Stimulated activated CD4-positive, alpha-beta T cell treated with anti-CD3 and anti-CD28 coated beads, Interleukin-15, amount 100 ng/mL, for 1 hour (primary cell): ENCODE measurements at regions not wholly inside any gene's neighbourhood (a gene's known extent, or its start where the extent isn't known, plus 50 kb on each side); places are given as distances from the start of the nearest gene placed in this dataset.
"Not testable (repeated sequence)": the region's sequence is repeated elsewhere in the genome, so short reads cannot be mapped to it uniquely, and the experiment has no call there.

ENCODE experiments used
- DNase-seq, 2 donors: peaks; one replicate each; pipeline ENCODE4 v3.0.0-alpha.2; 2020; ENCODE audit warnings: low read depth in 1 of 2, low spot score in 1 of 2

DNA sequence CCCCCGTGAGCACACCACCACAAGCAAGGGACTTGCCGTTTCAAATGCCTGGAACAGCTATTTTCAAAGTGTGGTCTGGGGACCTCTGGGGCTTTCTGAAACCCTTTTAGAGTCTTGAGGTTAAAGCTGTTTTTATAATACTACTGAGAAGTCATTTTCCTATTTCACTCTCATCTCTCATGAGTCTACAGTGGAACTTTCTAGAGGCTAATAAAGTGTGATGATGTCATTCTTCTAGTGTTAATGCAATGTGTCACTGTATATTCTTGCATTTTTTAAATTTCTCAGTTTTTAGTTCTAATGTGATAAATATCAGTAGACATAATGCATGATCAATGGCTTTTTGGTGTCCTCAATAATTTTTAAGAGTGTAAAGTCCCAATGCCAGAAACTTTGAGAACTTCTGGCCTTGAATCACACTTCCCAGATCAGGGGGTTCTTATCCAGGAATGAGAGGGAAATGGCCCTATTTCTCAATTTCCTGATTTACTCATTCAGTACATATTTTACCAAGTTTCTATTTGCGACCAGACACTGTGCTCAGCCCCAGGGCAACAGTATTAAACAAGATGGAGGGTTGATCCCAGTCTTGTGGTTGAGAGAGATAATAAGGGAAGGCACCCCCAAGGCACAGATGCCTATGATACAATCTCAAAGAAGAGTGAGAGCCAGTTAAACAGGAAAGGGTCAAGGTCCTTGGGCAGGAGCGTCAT is 444.0 kb downstream of the HS3ST3B1 start:
- no peak for DNase-seq

DNA sequence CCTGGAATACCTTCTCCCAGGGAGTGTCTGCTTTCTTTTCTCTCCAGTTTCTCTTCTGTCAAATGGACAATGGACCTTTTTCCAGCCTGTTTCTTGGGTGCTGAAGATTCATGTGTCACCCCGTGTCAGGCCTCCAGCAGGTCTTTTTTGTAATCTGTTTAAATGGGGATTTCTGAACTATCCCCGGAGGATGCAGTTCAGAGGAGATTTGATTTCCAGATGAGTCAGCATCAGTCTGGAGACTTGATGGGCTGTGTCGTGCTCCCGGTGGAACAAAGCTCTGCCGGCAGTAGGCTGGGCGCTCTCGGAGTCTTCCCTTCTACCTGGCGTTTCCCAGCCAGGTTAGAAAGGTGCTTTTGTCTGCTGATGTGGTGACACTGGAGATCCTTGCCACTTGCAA is 440.6 kb downstream of the HS3ST3B1 start:
- DNase-seq = no peak

DNA sequence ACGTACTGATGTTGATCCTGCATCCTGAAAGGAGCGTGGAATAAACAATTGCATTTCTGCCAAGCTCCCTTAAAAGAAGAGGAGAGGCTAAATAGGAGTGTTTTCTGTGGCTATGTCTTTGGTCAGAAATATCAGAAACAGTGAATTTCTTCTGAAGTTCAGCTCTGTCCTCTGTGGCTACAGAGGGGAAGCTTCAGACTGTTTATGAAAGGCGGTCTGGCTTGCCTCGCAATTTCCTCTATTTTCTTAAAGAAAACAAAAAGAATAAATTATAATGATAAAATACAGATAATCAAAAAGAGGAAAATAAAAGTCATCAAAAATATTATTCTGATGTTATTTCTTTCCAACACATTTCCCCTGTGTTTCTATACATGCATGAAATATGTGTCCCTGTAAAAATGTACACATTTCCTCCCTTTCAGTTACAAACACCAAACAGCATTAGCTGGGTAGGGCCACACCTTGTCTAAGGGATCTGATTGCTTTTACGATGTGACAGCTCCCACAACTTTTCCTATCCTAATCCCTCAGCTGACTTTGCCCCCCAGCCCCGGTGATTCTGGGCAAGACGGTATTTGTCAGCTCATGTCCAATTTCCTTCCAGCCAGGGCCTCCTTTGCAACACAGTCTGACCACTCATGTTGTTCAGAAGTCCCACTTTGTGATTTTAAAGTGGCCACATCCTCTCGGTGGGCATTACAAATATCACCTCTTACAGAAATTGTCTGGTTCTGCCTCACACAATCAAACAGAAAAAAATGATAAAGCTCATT is 439.0 kb downstream of the HS3ST3B1 start:
- DNase-seq = no peak

DNA sequence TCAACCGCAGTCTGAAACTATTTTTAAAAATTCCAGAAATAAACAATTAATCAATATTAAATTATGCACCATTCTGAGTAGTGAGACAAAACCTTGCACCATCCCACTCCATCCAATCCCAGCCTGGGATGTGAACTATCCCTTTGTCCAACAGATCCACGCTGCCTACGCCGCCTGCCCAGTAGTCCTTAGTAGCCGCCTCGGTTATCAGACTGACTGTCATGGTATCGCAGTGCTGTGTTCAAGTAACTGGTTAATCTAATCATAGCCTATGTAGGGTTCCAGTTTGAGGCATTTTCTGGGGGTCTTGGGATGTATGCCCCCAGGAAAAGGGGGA is 437.7 kb downstream of the HS3ST3B1 start:
- DNase-seq = no peak

DNA sequence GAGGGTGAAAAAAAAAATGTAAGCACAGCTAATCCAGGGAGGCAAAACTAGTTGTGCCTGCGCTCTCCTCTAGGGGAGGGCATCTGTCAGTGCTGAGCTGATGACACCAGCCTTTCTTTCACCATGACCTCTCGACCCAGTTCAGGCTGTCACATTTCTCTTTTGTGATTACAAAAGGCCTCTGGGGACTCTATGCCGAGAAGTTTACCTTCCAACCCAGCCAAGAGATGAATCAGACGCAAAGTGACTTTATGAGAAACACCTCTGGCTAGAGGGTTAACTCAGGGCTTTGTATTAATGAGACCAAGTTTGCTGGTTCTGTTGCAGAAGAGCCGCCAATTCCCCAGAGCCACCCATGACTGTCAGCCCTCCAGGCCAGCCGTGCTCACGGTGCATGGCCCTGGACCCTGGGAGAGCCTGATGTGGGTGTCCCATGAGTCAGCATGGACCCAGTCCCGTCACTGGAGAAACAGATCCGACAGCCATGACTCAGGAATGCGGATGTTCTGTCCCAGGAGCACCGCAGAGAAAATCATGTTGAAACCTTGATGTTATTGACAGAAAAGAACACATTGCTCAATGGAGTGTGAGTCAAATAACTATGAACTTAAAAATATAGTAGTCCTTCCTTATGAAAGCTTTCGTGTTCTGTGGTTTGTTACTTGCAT is 437.2 kb downstream of the HS3ST3B1 start:
- DNase-seq = no peak

DNA sequence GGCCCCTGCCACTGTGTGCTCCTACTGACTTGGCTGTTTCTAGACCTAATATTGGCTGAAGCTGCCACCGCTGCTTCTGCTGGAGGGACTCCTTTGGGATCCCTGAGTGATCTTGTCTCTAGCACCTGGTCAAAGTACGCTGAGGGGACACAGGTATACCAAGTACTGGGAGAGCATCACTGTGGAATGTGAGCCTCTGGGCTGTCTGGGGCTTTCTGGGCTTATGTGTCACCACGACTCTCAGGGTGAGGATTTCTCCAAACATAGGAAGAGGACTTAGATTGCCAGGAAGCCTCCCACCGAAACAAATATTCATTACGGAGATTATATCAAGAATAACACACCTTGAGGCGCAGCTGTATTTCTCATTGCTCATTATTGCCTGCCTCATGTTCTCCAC is 435.8 kb downstream of the HS3ST3B1 start:
- no peak for DNase-seq

DNA sequence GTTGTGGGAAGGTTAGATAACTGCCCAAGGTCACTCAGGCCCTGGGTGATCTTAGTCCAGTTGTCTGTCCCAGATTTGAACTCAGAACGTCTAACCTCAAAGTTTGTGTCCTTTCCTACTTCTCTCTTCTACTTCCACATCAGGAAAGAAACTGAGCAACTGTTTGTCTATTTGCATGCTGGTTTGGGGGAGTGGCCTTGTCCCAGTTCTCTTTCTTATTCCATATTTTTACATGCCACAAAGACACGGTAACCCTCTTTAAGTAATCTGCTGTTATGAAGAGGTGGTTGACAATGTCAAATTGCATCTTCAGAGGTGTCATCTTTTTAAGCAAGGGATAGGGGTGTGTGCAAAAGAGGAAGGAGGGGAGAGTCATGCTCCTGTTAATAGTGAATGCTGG is 432.5 kb downstream of the HS3ST3B1 start:
- no peak for DNase-seq

DNA sequence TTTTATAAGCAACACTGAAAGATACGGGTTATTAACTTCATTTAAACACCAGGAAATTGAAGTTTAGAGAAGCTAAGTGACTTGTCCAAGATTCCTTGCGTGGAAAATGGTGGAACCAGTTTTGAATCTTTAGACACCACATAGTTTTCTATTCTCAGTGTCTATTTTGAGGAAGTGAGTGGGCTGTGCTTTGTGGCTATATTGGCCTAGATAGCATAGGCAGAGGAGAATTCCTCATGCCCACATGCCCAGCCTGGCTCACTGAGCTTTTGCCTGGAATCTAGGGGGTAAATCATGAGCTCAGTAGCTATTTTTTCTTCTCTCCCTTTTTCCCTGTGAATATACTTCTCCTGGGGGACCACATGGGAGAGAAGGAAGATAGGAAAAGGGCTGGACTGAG is 431.3 kb downstream of the HS3ST3B1 start:
- no peak for DNase-seq

DNA sequence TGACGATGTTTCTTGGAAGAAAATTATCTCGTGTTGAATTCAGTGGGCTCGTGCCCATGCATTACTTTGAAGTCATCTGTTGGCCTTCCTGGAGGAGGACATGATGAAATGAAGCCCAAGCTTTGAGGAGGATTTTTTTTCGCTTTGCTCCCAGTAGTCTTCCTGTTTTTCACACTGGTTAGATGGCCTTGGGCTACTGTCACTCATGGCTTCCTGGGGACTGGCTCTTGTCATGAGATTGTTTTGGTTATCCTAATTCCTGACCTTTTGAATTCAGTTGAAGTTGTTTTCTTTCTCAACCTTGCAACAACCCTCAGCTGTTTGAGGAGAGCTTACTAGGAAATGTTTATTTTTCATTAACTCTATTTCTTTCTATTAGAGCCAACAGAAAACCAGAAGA is 430.7 kb downstream of the HS3ST3B1 start:
- no peak for DNase-seq

DNA sequence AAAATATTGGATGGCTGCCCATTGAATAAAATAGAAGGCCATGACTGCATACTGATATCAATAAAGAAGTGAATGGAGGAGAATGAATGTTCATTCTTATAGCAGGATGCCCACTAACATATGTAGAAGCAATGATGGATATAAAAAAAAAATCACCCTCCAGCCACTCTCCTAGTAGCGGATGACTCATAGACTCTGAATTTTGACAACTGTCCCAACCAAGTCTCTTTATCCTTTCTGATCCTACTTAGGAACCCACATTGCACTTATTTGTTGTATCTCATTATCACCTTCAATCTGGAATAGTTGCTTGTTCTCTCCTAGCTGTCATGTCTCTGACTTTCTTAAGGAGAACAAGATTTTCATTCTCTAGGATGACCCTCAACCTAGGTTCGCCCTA is 429.9 kb downstream of the HS3ST3B1 start:
- DNase-seq = no peak

DNA sequence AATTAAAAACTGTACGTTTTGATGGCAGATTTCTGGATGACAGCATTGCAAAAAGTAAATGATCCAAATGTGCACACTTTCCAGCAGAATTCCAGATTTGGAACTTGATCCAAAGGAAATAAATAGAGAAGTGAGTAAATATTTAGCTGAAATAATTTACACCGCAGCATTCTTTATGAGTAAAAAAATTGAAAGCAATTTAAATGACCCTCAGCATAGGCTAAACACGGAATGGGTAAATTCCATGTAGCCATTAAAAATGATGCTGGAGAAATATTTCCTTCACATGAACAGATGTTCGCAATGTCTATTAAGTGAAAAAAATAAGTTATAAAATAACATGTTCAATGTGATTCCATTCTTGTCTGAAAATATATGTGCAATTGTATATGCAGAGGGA is 424.8 kb downstream of the HS3ST3B1 start:
- no peak for DNase-seq

DNA sequence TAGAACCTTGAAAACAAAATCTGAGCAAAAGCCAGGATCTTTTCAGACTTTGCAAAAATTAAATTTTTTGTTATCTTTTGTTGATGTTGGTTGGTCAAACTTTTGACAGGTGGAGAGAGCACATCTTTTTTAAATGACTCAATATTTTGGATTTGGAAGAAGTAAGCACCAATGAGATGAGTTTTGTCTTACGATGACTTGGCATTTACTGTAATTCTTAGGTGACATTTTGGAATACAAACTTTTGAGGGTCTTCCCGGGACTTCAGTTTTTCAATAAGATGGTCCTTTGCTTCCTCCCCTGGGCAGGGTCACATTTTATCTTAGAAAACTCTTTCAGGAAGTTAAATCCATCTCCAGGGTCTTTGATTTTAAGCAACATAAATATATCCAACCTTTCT is 423.9 kb downstream of the HS3ST3B1 start:
- DNase-seq = no peak

DNA sequence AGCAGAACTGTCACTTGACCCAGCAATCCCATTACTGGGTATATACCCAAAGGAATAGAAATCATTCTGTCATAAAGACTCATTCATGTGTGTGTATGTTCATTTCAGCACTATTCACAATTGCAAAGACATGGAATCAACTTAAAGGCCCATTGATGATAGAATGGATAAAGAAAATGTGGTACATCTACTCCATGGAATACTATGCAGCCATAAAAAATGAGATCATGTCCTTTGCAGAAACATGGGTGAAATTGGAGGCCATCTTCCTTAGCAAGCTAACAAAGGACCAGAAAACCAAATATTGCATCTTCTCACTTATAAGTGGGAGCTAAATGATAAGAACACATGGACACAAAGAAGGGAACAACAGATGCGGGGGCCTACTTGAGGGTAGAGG is 422.5 kb downstream of the HS3ST3B1 start:
- DNase-seq = not testable (repeated sequence)

DNA sequence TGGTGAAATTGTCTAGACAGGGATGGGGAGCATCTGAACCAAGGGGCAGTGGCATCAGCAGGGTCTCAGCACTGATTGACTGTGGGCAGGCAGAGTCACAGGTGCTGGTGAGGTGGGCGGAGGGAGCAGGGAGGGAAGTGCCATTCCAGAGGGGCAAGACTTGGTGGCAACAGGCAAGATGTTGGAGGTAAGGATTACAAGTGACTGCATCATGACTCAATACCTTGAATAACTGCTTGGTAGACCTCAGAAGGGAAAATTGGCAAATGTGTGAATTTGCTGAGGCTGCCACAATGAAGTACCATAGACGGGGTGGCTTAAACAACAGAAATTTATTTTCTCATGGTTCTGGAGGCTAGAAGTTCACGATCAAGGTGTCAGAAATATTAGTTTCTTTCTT is 419.1 kb downstream of the HS3ST3B1 start:
- no peak for DNase-seq

DNA sequence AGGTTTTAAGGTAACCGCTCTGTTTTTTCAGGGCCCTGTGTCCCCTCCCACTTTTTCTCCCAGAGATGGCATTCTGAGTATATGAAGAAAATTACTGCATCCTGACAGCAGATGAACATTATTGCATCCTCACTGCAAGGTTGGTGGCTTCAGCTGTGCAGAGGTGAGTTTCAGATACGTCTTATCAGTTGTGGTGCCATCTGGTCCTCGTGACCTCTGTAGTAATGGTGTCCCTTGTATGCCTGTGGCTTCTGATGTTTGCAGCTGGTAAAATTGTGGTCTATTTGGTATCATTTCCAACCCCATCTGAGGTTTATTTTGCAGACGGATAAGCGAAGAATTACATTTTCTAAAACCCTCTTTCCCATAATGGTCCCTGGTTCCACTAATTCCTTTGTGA is 417.0 kb downstream of the HS3ST3B1 start:
- DNase-seq = no peak

DNA sequence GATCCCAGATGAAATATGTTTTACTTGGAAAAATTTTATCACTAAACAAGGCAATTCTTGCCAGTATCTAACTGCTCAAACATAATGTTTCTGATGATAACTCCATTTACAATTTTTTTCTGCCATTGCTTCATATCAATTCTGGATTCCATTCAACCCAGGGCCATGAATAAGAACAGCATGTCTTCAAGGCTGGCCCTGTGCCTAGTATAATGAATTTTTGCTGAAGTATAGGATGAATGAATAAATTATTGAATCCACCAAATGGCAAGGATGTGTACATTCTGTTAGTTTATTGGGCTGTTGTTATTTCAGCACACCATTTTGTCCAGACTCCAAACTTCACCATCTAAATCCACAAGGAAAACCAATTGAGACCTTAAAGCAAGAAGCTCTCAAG is 414.7 kb downstream of the HS3ST3B1 start:
- no peak for DNase-seq

DNA sequence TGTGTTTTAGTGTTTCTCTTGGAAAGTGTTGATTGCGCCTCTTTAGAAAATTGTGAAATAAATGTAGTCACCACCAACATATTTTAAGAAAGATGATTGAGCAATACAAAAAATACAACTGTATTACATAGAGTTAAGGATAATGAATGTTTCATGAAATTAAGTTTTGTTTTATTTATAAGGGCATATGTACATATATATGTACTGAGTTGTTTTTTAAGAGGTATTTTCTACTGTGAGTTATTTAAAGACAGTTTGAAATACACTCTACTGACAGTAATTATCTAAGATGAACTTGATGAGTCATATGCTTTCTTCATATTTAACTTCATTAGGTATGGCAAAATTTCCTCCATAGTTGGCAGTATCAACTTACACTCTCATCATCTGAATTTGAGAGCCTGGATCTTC is 411.7 kb downstream of the HS3ST3B1 start:
- DNase-seq = no peak

DNA sequence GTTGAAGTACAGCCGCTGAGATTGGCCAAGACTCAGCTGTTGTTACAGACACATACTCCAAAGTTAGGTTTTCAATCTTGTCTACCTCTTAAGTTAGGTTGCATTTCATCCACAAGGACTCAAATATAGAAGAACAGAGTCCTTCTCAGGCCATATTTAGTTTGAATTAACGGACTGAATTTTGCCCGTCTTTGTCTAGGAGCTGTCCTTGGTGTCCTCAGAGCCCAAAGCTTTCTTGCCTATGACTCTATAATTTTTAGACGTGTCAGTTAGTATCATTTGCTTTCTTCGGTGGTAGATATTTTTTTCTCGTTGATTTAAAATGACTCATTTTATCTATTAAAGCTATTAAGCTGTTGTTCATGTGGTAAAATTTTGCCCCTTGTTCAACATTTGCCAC is 403.2 kb downstream of the HS3ST3B1 start:
- no peak for DNase-seq

DNA sequence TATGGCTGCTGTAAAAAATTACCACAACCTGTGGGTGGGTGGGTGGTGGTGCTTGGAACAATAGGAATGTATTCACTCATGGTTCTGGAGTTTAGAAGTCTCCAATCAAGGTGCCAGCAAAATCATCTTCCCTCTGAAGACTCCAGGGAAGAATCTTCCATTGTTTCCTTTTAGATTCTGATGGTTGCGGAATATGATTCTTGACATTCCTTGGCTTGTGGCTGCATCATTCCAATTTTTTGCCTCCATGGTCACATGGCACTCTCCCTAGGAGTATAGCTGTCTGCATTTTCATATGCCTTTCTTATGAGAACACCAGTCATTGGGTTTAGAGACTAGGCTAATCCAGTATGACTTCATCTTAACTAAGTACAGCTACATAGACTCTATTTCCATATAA is 401.0 kb downstream of the HS3ST3B1 start:
- no peak for DNase-seq

DNA sequence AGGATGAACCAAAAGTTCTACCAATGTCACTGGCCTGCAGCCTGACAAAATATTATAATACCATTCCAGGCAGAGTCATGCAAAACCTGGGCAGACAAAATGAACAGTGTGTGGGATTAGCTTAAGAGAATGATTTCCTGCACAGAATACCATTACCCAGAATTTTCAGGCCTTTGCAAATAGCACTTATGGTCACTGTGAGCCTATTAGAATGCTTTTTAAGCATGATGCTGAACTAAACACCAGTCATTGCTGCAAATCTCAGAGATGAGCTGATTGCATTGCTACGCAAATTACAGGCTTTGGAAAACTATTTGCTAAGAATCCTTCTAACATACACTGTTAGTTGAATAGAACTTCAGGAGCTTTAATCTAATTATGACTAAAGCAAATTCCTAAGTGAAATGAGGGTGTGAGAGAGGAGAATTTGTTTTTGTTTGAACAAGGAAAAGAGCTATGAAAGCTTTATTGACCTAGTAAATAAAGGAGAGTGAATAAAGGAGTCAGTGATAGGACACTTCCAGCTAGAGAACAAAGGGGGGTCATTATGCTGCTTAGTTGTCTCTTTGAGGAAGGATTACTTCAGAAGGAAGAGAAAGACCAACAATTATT is 398.8 kb downstream of the HS3ST3B1 start:
- no peak for DNase-seq

DNA sequence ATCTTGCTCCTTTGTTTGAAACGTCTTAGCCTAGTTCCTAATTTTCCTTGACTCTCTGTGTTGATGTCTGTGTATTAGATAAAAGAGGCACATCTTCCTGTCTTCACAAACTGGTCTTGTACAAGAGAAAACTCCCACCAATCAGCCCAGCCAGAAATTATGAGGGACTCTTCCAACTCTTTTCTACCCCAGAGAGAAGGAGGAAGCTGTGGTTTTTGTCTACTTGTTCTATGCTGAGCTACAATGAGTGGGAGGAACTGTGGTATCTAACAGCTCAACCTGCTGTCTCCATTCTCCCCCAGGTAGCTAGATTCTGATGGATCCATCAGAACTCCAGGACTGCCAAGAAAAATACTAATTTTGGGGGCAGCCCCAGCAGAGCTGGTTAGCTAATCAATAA is 392.5 kb downstream of the HS3ST3B1 start:
- no peak for DNase-seq

DNA sequence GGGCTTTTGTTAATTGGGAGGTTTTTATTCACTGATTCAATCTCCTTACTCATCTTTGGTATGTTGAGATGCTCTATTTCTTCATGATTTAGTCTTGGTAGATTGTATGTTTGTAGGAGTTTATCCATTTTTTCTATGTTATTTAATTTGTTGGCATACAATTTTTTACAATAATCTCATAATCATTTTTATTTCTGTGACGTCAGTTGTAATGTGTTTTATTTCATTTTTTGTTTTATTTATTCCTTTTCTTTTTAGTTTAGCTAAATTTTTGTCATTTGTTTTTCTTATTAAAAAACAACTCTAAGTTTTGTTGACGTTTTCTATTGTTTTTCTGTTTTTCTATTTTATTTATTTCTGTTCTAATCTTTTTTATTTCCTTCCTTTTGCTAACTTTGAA is 389.8 kb downstream of the HS3ST3B1 start:
- DNase-seq = no peak
